ENCODE measurements at regions not wholly inside any gene's neighbourhood (a gene's known extent, or its start where the extent isn't known, plus 50 kb on each side); places are given as distances from the start of the nearest gene placed in this dataset.

DNA sequence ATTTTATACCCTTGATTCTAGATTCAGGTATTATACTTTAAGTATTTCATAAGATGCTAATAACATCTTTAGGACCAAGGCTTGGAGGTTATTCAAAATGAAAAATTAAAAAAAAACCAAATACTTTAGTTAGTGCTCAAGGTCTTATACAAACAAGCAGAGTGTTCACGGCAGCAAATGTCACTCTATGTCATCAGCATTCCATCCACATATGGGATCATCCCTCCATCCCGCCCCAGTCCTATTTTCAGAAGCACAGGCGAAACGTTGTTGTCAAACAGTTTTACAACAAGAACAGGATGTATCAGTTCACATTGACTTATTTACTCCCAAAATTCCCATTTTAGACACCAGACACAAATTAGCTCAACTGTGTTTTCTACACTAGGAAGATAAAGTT, 83.7 kb downstream of the DSEL start:
- Histone ChIP-seq H3K36me3 (ENCODE audit: insufficient read depth) (no peaks in the 10 kb centered on the region), H3K27me3 (ENCODE audit: insufficient read depth, low read depth) (no peaks in the 10 kb centered on the region), H3K79me2 (ENCODE audit: insufficient read depth, low read depth) (no peaks in the 10 kb centered on the region)

DNA sequence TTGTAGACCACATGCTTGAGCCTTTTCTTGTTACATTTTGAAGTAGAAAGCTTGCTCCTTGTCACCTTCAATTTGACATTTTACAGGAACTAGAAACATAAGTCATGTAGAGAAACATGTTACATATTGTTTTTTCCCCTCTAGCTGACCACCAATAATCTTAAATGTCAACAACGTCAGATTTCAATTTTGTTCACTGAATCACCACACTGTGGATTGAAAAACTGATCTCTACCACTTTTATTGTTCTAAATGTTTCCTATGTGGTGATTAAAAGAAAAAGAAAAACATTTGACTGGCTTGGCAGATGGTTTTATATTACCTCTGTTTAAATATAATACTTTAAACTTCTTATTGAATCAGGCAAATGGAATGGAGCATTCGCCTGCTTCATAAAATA, 87.7 kb downstream of the DSEL start:
- no peaks in the 10 kb centered on the region for H3K4me1 ChIP-seq (ENCODE audit: low read depth, poor library complexity, severe bottlenecking)
- TF ChIP-seq, protein P1, sequence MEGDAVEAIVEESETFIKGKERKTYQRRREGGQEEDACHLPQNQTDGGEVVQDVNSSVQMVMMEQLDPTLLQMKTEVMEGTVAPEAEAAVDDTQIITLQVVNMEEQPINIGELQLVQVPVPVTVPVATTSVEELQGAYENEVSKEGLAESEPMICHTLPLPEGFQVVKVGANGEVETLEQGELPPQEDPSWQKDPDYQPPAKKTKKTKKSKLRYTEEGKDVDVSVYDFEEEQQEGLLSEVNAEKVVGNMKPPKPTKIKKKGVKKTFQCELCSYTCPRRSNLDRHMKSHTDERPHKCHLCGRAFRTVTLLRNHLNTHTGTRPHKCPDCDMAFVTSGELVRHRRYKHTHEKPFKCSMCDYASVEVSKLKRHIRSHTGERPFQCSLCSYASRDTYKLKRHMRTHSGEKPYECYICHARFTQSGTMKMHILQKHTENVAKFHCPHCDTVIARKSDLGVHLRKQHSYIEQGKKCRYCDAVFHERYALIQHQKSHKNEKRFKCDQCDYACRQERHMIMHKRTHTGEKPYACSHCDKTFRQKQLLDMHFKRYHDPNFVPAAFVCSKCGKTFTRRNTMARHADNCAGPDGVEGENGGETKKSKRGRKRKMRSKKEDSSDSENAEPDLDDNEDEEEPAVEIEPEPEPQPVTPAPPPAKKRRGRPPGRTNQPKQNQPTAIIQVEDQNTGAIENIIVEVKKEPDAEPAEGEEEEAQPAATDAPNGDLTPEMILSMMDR (conservative IDR thresholded peaks at IDR 0.05; ENCODE audit: low read depth, low read length), result no peak
- no peak overlapping the region for H3K9ac ChIP-seq
- no peaks in the 10 kb centered on the region for H4K20me1 ChIP-seq (ENCODE audit: insufficient read depth)
- H3K36me3 ChIP-seq (ENCODE audit: insufficient read depth), result no peaks in the 10 kb centered on the region
- H3K27ac ChIP-seq, result no peak overlapping the region
- no peaks in the 10 kb centered on the region for H3K27me3 ChIP-seq (ENCODE audit: insufficient read depth, low read depth)
- H3K4me2 ChIP-seq, result no peak overlapping the region
- no peak overlapping the region for H2AFZ ChIP-seq (ENCODE audit: low read depth)
- H3K79me2 ChIP-seq (ENCODE audit: insufficient read depth, low read depth), result no peaks in the 10 kb centered on the region
- H3K4me3 ChIP-seq (IDR thresholded peaks at IDR 0.05; ENCODE audit: insufficient read depth, low read depth, low read length), result no peak overlapping the region

More for the DNA sequence above, 83.7 kb downstream of the DSEL start:
- Histone ChIP-seq H3K27ac (no peak overlapping the region), H3K4me1 (ENCODE audit: low read depth, poor library complexity, severe bottlenecking) (no peaks in the 10 kb centered on the region), H2AFZ (ENCODE audit: low read depth) (no peak overlapping the region), H3K4me2 (no peak overlapping the region), H4K20me1 (ENCODE audit: insufficient read depth) (no peaks in the 10 kb centered on the region), H3K4me3 (IDR thresholded peaks at IDR 0.05; ENCODE audit: insufficient read depth, low read depth, low read length) (no peak overlapping the region), H3K9ac (no peak overlapping the region)
- TF ChIP-seq, protein P1 (conservative IDR thresholded peaks at IDR 0.05; ENCODE audit: low read depth, low read length), result no peak

DNA sequence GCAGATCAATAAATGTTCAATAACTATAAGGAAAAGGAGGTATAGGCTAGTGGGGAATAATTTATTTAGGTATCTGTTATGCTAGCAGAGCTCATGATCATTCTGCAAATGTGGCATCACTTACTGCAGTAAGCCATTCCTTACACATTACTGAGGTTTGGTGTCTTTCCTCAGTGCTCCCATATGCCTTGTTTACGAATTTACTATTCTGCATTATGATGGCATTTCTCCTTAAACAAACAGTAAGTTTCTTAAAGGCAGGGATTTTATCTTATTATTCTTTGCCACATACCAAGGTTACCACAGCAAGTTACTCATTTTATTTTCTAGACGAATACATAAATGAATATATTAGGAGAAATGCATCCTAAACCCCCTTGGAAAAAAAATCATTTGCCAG, 88.4 kb downstream of the DSEL start:
- no peaks in the 10 kb centered on the region for H4K20me1 ChIP-seq (ENCODE audit: insufficient read depth)
- H3K9ac ChIP-seq, result no peak overlapping the region
- no peaks in the 10 kb centered on the region for H3K27me3 ChIP-seq (ENCODE audit: insufficient read depth, low read depth)
- H3K4me2 ChIP-seq, result no peak overlapping the region
- TF ChIP-seq, protein P1 (conservative IDR thresholded peaks at IDR 0.05; ENCODE audit: low read depth, low read length), result no peak
- H3K4me1 ChIP-seq (ENCODE audit: low read depth, poor library complexity, severe bottlenecking), result no peaks in the 10 kb centered on the region
- H3K4me3 ChIP-seq (IDR thresholded peaks at IDR 0.05; ENCODE audit: insufficient read depth, low read depth, low read length), result no peak overlapping the region
- no peaks in the 10 kb centered on the region for H3K79me2 ChIP-seq (ENCODE audit: insufficient read depth, low read depth)
- H2AFZ ChIP-seq (ENCODE audit: low read depth), result no peak overlapping the region
- H3K36me3 ChIP-seq (ENCODE audit: insufficient read depth), result no peaks in the 10 kb centered on the region
- H3K27ac ChIP-seq, result no peak overlapping the region

DNA sequence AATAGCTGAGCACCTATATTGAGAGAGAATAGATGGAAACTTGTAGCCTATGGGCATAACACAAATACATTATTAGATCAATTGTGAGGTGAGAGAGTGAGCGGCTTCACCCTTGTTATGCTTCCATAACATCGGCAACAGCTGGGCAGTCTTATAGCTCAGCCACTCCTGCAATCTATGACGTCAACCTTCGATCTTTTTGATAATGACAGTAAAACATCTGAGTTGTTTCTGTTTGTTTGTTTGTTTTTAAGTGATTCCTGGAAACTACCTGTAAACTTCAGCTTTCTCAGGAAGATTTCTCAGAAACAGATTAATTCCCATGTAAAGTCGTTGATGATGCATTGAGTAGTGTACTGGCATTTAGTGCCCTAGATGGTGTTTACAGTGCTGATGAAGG, 90.0 kb downstream of the DSEL start:
- H3K27ac ChIP-seq, result no peak overlapping the region
- TF ChIP-seq, protein P1 (conservative IDR thresholded peaks at IDR 0.05; ENCODE audit: low read depth, low read length), result no peak
- H3K4me2 ChIP-seq, result no peak overlapping the region

More for the DNA sequence above, 90.0 kb downstream of the DSEL start:
- H3K4me1 ChIP-seq (ENCODE audit: low read depth, poor library complexity, severe bottlenecking), result no peaks in the 10 kb centered on the region
- no peak overlapping the region for H3K4me3 ChIP-seq (IDR thresholded peaks at IDR 0.05; ENCODE audit: insufficient read depth, low read depth, low read length)
- H3K79me2 ChIP-seq (ENCODE audit: insufficient read depth, low read depth), result no peaks in the 10 kb centered on the region
- H3K36me3 ChIP-seq (ENCODE audit: insufficient read depth), result no peaks in the 10 kb centered on the region
- H2AFZ ChIP-seq (ENCODE audit: low read depth), result no peak overlapping the region
- H4K20me1 ChIP-seq (ENCODE audit: insufficient read depth), result no peaks in the 10 kb centered on the region
- no peak overlapping the region for H3K9ac ChIP-seq
- no peaks in the 10 kb centered on the region for H3K27me3 ChIP-seq (ENCODE audit: insufficient read depth, low read depth)
